Activated CD4-positive, alpha-beta T cell treated with anti-CD3 and anti-CD28 coated beads, Interleukin-2, Interleukin-6, amounts not matched to agents 100 ng/mL and 50 ng/mL, durations not matched to agents 16 hours and 8 hours (primary cell): ENCODE measurements at regions not wholly inside any gene's neighbourhood (a gene's known extent, or its start where the extent isn't known, plus 50 kb on each side); places are given as distances from the start of the nearest gene placed in this dataset.

Source experiments
- DNase-seq: peaks from one replicate; pipeline ENCODE4 v3.0.0-alpha.2; 2020

- DNase-seq: no peak
These were observed 755.8 kb upstream of the PIK3C3 start for GRCh38 chr18:41199212-41199611.

DNA sequence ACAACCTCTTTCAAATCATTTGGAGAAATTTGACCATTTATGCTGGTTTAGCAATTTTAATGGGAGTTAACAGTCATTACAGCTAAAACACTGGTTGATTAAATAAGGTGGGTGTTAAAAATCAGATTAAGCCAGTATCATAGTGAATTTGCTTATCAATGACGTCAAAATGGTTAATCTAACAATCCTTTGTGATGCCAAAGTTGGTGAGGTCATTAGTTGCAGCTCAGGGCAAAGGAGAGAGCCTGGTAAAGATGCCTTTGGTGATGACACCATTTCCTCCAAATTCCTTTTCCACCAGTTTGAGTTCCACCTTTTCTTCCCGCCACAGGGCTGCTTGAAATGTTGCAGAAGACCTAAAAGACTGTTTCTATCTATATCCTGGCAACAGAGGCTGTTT is 757.1 kb upstream of the PIK3C3 start:
- DNase-seq: no peak

GRCh38 chr18:41170346-41170745 is 784.7 kb upstream of the PIK3C3 start:
- DNase-seq: no peak

DNA sequence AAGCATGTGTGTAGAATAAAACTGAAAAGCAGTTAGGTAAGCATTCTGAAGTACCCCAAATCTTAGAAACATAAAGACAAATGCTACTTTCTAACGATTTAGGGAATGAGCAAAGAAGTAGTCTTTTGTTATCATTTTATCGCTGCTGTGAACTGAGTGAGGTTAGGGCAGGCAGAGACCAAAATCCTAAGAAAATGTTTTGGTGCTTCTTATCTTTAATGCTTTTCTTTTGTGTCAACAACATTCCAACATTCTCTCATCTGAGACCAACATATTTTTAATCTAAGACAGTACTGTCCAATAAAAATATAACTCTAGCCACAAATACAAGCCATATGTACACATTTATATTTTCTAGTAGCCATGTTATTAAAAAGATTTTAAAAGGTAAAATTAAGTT is 789.4 kb upstream of the PIK3C3 start:
- no peak for DNase-seq

DNA sequence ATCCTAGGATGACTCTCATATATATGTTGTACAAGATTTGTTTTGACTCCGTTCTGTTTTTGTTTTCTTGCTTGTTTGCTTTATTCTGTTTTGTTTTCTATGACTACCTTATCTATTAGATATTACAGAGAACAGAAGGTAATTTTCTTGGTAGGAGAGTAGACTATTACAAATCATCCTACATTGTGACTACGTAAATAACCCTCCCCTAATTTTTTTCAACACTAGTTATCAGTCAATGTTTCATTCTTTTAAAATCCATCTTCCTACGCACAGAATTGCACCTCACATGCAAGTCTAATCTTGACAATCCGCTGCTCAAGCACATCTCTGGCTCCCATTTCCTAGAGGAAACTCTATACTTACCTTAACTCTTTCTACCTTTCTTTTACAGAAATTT is 792.3 kb upstream of the PIK3C3 start:
- DNase-seq: no peak

DNA sequence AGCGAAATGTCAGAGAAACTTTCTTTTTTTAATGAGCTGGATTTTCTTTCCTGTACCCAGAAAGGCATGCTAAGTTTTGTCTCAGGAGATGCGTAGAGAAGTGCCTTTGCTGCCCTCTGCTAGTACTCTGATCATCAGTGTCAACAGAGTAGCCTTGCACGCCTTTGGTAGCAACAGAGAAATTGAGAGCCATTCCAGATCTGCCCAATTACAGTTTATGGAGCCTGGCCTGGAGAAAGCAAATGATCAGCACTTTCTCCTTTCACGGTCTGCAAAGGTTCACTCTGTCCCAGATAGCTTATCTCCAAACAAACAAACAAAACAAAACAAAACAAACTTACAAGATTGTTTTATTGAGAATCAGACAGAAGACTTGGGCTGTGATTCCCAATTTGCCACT is 792.8 kb upstream of the PIK3C3 start:
- DNase-seq: no peak

DNA sequence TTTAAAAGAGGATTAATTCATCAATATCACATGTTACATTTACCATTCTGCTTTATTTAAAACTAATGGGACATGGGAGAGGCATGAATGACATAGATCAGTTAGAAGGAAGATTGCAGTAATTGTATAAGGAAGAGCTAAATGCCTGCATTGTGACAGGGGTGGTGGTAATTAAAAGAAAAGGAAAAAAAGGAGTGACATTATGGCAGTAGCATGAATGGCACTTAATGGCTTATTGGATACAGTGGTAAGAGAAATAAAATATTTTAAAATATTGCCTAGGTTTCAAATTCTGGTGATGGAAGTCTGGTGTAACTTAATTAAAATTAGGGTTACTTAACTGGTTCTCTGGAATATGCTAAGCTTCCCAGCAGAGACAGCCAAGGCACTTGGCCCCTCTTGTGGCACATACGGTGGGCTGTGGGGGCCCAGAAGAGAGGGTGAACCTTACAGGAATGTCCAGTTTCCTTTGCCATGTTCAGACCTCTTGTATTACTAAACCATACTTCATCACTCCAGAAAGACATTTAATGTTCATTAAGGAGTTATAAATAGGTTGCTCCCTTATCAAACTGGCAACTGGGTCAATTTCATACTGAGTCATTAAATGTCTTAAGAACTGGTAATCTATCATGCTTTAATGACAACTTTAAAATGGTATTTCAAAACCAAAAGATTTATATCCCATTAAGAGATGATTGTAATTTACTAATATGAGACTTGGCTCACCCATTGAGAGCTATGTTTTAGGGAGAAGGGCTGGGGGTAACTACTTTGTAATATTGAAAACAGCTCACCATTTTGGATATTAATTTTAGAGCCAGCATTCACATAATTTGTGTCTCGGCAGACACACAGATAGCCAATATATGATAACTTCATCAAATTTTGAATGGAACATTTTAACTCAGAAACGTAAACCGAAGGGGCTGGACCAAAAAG is 798.9 kb upstream of the PIK3C3 start:
- no peak for DNase-seq

GRCh38 chr18:41155025-41155424 is 800.0 kb upstream of the PIK3C3 start:
- DNase-seq: no peak

GRCh38 chr18:41153871-41154270 is 801.2 kb upstream of the PIK3C3 start:
- no peak for DNase-seq

GRCh38 chr18:41150316-41150715 is 804.7 kb upstream of the PIK3C3 start:
- no peak for DNase-seq

- DNase-seq: no peak
These were observed 808.7 kb upstream of the PIK3C3 start for GRCh38 chr18:41146301-41146700.

DNA sequence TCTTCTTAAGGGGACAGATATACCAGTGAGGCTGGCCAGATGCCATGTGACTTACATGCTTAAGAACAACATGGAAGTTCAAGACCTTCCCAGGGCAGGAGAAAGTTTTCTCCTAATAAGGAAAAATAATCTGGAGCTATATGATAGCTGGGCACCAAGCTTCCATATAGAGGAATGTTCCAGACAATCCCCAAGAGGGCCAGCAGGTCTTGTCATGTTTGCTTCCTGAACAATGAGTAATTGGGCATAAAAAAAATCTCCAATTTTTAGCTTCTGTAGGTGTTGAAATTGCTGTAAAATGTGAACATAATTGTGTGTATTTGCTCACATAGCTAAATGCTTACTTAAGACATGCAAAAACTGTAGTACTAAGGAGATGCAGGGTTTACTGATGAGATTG is 809.5 kb upstream of the PIK3C3 start:
- no peak for DNase-seq

DNA sequence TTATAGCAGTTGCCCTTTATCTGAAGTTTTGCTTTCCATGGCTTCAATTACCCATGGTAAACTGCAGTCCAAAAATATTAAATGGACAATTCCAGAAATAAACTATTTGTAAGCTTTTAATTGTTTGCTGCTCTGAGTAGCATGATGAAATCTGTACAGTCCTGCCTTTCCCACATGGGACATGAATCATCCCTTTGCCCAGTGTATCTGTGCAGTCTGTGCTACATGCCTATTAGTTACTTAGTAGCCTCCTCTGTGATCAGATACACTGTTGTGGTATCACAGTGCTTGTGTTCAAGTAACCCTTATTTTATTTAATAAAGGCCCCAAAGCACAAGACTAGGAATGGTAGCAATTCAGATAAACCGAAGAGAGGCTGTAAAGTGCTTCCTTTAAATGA is 810.6 kb upstream of the PIK3C3 start:
- DNase-seq: no peak

DNA sequence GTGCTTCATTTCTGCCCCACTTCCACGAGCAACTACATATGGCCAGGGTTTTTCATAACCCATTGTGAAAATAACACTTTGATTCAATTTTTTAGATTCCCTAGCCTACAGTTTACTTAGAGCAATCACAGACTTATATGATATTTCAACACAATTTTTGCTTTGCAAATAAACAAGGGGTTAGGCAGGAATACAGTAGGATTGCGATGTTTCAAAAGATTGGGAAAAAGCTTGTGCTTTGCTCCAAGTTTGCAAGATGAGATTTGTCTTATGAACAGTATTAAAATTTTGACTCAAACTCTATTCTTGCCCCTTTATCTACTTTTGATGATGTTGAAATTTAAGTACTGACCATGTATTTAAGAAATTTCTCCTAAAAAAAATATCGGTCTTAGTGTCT is 814.5 kb upstream of the PIK3C3 start:
- DNase-seq: no peak

DNA sequence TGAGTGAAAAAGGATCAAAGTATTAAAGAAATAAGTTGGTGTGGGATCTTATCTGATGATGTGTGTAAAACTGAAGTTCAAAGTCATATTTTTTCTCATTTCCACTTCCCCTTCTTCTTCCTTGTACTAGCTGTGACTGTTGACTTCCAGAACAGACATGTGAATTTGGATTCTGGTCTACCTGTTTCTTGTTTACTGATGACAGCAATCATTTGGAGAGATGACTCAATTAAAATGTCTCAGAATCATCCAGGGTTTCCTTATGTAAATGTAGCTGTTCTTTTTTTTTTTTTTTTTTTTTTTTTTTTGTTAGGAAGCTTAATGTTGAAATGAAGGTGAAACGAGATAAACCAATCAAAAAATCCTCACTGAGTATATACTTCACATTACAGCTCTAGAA is 819.9 kb upstream of the PIK3C3 start:
- no peak for DNase-seq

DNA sequence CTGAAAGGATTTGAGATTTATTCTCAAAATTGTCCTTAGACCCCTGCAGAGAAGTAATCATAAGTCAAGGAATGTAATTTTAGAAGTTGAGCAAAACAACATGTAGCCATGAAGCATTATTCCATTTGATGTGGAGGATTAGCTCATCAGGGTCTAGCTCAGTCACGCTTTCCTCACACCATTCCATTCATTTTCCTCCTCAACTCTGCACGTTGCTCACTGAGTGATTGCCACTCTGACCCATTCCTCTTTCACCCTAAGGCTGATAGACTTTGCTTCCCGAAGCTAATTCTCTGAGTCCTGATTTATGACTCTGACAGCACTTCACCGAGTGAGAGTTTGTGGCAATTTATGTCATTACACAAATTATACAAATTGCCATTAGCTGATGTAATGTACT is 820.6 kb upstream of the PIK3C3 start:
- no peak for DNase-seq

DNA sequence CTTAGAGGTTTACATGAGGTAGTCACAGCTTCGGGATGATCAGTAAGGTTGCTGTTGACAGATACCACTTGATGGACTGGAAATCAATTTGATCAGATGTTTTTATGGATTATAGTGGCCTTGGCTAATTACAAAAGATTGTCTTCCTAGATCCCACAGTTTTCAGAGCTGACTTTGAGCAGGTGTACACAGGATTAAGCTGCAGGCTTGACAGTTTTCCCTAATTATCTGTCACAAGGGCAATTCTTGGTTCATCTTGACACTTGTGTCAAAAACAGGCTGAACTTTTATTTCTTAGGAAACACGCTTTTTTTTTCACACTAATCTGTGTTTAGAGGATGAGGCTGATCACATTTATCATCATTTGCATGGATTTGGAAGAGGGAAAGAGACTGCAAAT is 824.0 kb upstream of the PIK3C3 start:
- DNase-seq: no peak

DNA sequence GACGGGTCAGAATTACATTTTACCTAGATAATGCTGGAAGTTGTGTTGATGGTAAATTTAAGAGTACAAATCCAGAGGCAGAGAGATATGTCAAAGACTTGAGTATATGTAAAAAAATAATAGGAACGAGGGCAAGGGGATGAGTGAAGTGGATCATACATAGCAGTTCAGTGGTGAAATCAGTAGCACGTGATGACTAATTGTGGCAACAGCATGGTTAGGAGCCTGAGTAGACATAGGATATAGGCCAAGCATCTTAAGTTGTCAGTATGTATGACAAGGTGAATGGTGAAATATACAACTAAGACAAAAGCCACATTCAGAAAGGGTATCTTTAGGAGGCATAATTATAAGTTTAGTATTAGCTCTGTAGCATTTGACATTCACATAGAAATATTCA is 826.5 kb upstream of the PIK3C3 start:
- DNase-seq: no peak

DNA sequence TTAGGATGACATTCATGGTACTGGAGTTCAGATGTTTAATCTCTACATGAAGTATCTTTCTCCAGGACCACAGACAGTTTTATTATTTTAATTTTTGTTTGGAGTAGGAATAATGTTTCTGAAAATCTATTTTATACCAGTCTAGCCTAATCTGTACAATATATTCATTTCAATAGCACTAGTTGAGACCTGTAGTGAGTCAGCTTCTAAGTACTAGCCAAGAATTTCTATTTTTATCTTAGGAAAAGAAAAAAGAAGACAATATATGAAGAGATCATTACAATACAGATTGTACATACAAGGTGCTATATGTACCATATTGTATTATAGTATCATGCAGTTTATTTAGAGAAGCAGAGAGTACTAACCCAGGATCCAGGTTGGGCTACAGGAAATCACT is 826.9 kb upstream of the PIK3C3 start:
- no peak for DNase-seq

DNA sequence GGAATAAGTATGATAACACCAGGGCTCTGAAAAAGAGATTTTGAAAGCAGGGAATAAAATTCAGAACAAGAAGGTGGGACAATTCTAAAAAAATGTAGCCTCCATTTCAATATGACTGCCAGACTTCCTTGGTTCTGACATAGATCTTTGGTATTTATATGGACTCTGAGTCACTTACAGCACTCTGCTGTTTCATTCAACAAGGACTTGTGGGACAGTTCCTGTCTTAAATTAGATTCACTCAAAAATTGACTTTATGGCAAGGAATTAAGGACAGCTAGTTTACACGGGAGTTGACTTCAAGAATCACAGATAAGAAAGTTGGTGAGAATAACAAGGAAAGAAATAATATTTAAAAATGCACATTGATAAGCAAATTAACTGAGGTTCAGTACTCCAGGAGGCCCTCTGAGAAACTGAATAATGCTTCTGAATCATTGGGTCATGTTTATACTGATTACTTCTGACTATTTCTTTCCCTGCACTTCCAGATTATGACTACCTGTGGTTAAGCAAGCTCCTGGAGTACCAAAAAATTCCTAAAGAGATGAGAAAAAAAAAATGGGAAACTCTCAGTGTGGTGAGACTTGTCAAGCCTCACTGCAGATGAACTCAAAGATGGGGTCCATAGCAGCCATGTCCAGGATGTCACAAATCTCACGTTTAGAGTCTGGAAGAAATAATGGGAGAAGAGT is 828.3 kb upstream of the PIK3C3 start:
- DNase-seq: no peak

- no peak for DNase-seq
These were observed 833.8 kb upstream of the PIK3C3 start for GRCh38 chr18:41121116-41121826.

- no peak for DNase-seq
These were observed 836.0 kb upstream of the PIK3C3 start for GRCh38 chr18:41119031-41119430.

DNA sequence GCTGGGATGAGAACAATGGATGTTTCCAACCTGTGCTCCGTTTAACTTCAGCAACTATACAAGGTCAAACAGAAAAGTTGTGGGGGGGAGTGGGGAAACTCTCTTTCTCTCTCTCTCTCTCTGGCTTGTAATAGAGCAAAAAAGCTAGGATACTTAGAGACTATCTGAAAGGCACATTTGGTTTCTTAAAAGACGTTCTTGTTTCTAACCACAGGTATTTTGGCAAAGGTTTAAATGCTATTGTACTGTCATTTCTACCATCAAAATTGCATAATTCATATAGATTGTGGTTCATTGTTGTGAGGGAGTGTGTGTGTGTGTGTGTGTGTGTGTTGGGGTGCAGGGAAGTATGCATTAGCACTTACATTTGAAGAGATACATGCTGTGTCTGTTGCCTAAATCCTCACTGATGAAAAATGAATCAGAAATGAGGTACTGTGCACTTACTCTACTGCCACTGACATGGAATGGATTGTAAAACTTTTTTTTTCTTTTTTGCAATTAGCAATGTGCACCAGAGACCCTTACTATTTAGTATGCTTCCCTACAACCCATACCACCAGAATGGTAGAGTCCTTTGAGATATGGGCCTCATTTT is 841.0 kb upstream of the PIK3C3 start:
- no peak for DNase-seq
